GM12864 (cell line): ENCODE measurements at regions not wholly inside any gene's neighbourhood (a gene's known extent, or its start where the extent isn't known, plus 50 kb on each side); places are given as distances from the start of the nearest gene placed in this dataset.

Source experiments
- DNase-seq: peaks from one replicate; pipeline ENCODE4 v3.0.0-alpha.2; 2011; ENCODE audit warnings: low read depth
- H3K4me3 ChIP-seq: 2 replicates; pipeline ENCODE4 v1.5.1; 2011; ENCODE audit warnings: mild to moderate bottlenecking, low read depth, low read length, control low read depth
- TF ChIP-seq, protein P1 (sequence below): IDR thresholded peaks from 2 replicates; pipeline ENCODE4 v1.5.1; 2011; ENCODE audit warnings: low read depth, mild to moderate bottlenecking, moderate library complexity, low read length, control low read depth, inconsistent platforms; ENCODE audit errors: missing control alignments

DNA sequence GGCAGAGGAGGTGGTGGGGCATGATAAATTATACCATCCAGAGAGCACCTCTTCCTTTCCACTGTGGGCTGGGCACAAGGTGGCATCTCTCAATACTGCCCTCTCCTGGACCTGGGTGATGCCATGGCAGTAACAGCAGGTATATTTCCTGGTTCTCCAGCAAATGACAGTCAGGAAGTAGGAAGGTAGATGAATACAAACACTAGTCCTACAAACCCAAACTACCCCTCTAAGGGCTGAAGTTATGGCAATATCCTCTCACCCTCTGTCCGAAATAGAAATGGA is 1004.9 kb downstream of the KCNMA1 start:
- H3K4me3 ChIP-seq, result no peak overlapping the region
- TF ChIP-seq, protein P1, sequence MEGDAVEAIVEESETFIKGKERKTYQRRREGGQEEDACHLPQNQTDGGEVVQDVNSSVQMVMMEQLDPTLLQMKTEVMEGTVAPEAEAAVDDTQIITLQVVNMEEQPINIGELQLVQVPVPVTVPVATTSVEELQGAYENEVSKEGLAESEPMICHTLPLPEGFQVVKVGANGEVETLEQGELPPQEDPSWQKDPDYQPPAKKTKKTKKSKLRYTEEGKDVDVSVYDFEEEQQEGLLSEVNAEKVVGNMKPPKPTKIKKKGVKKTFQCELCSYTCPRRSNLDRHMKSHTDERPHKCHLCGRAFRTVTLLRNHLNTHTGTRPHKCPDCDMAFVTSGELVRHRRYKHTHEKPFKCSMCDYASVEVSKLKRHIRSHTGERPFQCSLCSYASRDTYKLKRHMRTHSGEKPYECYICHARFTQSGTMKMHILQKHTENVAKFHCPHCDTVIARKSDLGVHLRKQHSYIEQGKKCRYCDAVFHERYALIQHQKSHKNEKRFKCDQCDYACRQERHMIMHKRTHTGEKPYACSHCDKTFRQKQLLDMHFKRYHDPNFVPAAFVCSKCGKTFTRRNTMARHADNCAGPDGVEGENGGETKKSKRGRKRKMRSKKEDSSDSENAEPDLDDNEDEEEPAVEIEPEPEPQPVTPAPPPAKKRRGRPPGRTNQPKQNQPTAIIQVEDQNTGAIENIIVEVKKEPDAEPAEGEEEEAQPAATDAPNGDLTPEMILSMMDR, result peak; percentile 40
- no peak for DNase-seq

DNA sequence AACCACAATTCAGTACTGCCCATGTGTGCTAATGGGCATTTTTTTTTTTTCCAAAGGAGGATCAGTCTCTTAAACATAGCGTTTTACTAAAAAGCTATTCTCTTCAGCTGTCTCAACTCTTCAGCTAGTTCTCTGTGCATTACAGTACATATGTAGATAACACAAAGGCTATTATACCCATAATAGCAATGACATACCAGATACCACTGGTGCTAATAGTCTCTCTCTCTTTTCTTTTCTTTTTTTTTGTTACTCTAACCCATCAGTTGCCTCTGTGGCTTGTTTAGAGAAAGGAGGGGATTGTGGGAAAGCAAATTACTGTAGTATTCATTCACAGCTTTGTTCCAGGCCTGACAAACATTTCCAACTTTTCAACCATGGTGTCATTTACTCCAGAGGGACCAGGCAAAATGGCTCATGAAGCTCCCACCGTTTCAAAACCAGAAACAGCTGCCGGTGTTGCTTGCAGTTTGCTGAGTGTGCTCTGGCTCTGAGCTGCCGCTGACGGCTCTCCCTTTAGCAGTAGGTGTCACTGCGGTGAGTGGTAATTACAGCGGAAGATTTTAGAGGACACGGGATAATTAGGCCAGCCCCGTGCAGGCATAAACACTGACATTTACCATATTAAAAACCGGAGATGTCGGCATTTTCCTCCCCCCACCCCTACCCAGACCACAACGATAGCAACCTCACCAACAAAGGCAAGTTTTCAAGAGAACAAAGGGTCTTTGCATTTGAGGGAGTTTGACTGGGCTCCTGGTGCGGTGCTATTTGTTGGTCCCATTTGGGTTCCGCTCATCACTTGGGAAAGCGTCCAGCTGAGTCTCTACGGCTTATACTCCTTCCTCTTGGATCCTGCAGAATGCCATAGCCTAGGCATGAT is 1005.5 kb downstream of the KCNMA1 start:
- TF ChIP-seq, protein P1, result no peak
- H3K4me3 ChIP-seq, result no peak overlapping the region
- no peak for DNase-seq

DNA sequence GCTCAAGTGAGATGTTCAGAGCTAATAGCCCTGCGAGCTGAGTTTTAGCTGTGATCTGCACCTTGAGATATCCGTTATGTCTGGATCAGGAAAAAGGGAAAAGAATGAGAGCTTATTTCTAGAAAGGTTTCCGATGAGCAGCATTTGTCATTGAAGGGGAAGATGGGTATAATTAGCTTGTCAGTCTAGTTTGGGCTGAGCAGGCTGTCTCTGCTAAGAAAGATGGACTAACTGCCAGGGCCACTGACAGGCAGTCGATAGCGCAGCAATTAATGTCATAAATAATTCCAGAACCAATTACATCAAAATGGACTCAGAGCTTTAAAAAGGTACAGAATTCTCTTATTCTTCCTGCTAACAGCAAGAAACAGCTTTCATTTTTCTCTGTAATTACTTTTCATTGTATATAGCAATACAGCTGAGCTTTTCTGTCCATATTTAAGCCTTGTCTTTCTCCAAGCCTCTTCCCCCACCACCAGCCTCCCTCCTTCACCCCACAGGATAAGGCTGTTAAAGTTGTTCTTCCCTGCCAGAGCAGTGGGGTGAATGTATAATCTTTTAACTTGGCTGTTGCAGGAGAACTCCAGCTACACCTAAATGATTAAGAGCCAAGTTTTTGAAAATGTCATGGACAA is 1006.5 kb downstream of the KCNMA1 start:
- TF ChIP-seq, protein P1, result no peak
- H3K4me3 ChIP-seq, result no peak overlapping the region
- DNase-seq, result no peak

DNA sequence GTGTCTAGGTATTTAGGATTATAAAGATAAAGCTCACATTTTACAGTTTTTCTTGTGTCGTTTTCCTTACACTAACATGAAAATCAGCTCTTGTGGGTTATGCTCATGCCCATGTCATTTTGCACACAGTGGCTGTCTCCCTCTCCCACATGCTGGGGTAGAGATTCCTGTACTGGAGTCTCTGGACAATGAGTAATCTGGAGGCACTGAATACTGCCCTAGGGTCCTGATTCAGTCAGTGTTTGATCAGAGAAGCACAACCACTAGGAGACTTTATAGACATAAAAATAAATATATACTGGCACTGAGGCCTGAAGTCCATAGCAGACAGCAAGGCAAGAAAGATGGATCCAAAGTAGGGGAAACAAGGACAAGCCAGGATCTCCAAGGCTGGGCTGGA is 1008.8 kb downstream of the KCNMA1 start:
- H3K4me3 ChIP-seq, result no peak overlapping the region
- TF ChIP-seq, protein P1, result no peak
- DNase-seq, result no peak

DNA sequence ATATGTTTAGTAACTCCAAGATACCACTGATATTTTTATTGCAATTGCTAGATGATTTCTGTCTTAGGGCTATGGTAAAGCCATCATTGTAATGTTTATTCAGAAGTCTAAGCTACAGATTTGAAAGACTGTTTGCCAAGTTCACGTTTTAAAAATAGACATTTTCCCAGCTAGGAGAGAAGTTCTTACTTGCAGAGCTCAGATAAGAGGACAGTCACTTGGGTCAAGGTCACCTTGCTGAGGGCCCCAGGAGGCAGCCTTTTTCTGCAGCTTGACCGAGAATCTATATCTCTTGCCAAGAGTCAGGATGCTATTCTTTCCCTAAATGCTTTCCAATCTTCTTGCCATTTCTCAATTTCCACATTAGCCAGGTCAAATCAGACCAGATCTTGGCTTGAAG is 1011.2 kb downstream of the KCNMA1 start:
- TF ChIP-seq, protein P1, result no peak
- DNase-seq, result no peak
- no peak overlapping the region for H3K4me3 ChIP-seq

DNA sequence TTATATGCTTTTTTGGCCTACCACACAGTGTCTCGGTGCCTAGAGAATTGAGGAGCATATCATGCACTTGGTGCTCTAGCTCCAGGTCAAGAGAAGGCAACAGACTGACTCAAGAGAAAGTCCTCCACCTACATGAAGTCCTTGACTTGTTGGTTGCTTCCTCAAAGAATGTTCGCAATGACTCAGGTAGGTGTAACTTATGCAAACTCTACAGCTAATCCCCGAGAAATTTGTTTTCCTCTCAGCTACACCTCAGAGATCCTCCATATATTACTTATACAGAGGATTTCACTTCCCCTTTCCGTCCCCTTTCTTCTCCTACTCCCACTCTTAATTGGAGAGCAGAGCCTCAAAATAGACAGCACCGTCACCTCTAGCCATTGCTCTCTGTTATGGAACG is 1013.1 kb downstream of the KCNMA1 start:
- TF ChIP-seq, protein P1, result no peak
- H3K4me3 ChIP-seq, result no peak overlapping the region
- DNase-seq, result peak; percentile 55
